ENCODE measurements at regions not wholly inside any gene's neighbourhood (a gene's known extent, or its start where the extent isn't known, plus 50 kb on each side); places are given as distances from the start of the nearest gene placed in this dataset.

GRCh38 chr3:117477214-117477755, 767.7 kb downstream of the TUSC7 start:
- TF ChIP-seq ZNF565 (CRISPR knock-in tag; conservative IDR thresholded peaks at IDR 0.05; ENCODE audit: low read depth) (no peak), BACH2 (CRISPR knock-in tag; IDR thresholded peaks at IDR 0.05; ENCODE audit: borderline replicate concordance) (no peak), TCF4 (CRISPR knock-in tag; IDR thresholded peaks at IDR 0.05; ENCODE audit: borderline replicate concordance) (no peak), ZFP3 (CRISPR knock-in tag; IDR thresholded peaks at IDR 0.05) (no peak), GLIS3 (CRISPR knock-in tag; IDR thresholded peaks at IDR 0.05) (no peak), CSDC2 (CRISPR knock-in tag; IDR thresholded peaks at IDR 0.05) (no peak), CREB5 (CRISPR knock-in tag; IDR thresholded peaks at IDR 0.05; ENCODE audit: low read depth) (no peak), ZFP30 (CRISPR knock-in tag; IDR thresholded peaks at IDR 0.05) (no peak), OSR1 (CRISPR knock-in tag; IDR thresholded peaks at IDR 0.05) (no peak), ZNF70 (CRISPR knock-in tag; IDR thresholded peaks at IDR 0.05) (no peak), ESRRG (CRISPR knock-in tag; IDR thresholded peaks at IDR 0.05) (no peak), RARB (CRISPR knock-in tag; IDR thresholded peaks at IDR 0.05) (no peak)
- ATAC-seq = no peak

- ATAC-seq = no peak
- TF ChIP-seq TCF4 (CRISPR knock-in tag; IDR thresholded peaks at IDR 0.05; ENCODE audit: borderline replicate concordance) (no peak), ZFP3 (CRISPR knock-in tag; IDR thresholded peaks at IDR 0.05) (no peak), CSRNP3 (CRISPR knock-in tag; IDR thresholded peaks at IDR 0.05) (no peak), ZC3H10 (CRISPR knock-in tag; IDR thresholded peaks at IDR 0.05) (no peak), CREB5 (CRISPR knock-in tag; IDR thresholded peaks at IDR 0.05; ENCODE audit: low read depth) (no peak), OSR1 (CRISPR knock-in tag; IDR thresholded peaks at IDR 0.05) (no peak), PPARA (CRISPR knock-in tag; IDR thresholded peaks at IDR 0.05; ENCODE audit: borderline replicate concordance) (no peak), SNAI2 (CRISPR knock-in tag; IDR thresholded peaks at IDR 0.05) (no peak), CSDC2 (CRISPR knock-in tag; IDR thresholded peaks at IDR 0.05) (no peak), ZFP30 (CRISPR knock-in tag; IDR thresholded peaks at IDR 0.05) (no peak), ISL1 (CRISPR knock-in tag; IDR thresholded peaks at IDR 0.05) (no peak), ZNF70 (CRISPR knock-in tag; IDR thresholded peaks at IDR 0.05) (no peak), TSHZ2 (CRISPR knock-in tag; IDR thresholded peaks at IDR 0.05) (no peak), GLIS3 (CRISPR knock-in tag; IDR thresholded peaks at IDR 0.05) (no peak)
These were observed 769.5 kb downstream of the TUSC7 start for GRCh38 chr3:117479095-117479494.

- TF ChIP-seq OSR1 (CRISPR knock-in tag; IDR thresholded peaks at IDR 0.05) (no peak), CREB5 (CRISPR knock-in tag; IDR thresholded peaks at IDR 0.05; ENCODE audit: low read depth) (no peak), ZNF565 (CRISPR knock-in tag; conservative IDR thresholded peaks at IDR 0.05; ENCODE audit: low read depth) (no peak), PPARA (CRISPR knock-in tag; IDR thresholded peaks at IDR 0.05; ENCODE audit: borderline replicate concordance) (no peak)
These were observed 770.9 kb downstream of the TUSC7 start for GRCh38 chr3:117480525-117480924.

GRCh38 chr3:117480972-117481371, 771.4 kb downstream of the TUSC7 start:
- TF ChIP-seq ZFP30 (CRISPR knock-in tag; IDR thresholded peaks at IDR 0.05) = no peak
- no peak for TF ChIP-seq TOX (CRISPR knock-in tag; IDR thresholded peaks at IDR 0.05; ENCODE audit: borderline replicate concordance)
- no peak for TF ChIP-seq ZNF565 (CRISPR knock-in tag; conservative IDR thresholded peaks at IDR 0.05; ENCODE audit: low read depth)
- no peak for TF ChIP-seq ZC3H10 (CRISPR knock-in tag; IDR thresholded peaks at IDR 0.05)
- TF ChIP-seq OSR1 (CRISPR knock-in tag; IDR thresholded peaks at IDR 0.05) = no peak
- no peak for TF ChIP-seq ESRRG (CRISPR knock-in tag; IDR thresholded peaks at IDR 0.05)
- TF ChIP-seq TCF4 (CRISPR knock-in tag; IDR thresholded peaks at IDR 0.05; ENCODE audit: borderline replicate concordance) = no peak
- no peak for TF ChIP-seq CSRNP3 (CRISPR knock-in tag; IDR thresholded peaks at IDR 0.05)
- no peak for TF ChIP-seq TSHZ2 (CRISPR knock-in tag; IDR thresholded peaks at IDR 0.05)
- no peak for TF ChIP-seq CSDC2 (CRISPR knock-in tag; IDR thresholded peaks at IDR 0.05)
- no peak for TF ChIP-seq ZNF70 (CRISPR knock-in tag; IDR thresholded peaks at IDR 0.05)
- TF ChIP-seq CREB5 (CRISPR knock-in tag; IDR thresholded peaks at IDR 0.05; ENCODE audit: low read depth) = no peak
- ATAC-seq = no peak

More at GRCh38 chr3:117480525-117480924, 770.9 kb downstream of the TUSC7 start:
- ATAC-seq = no peak

All from SK-N-SH treated with all-trans-retinoic acid at 6 μM for 48 hours (cell line).